Heart left ventricle (tissue), 16 donors: ENCODE measurements at regions not wholly inside any gene's neighbourhood (a gene's known extent, or its start where the extent isn't known, plus 50 kb on each side); places are given as distances from the start of the nearest gene placed in this dataset.
A peak's percentile ranks its signal among the peaks of the same experiment; 100 is the strongest.

Source experiments
- ATAC-seq, 4 donors: fragments of 200-7000 bp; cut with Tn5 transposase; one replicate each; pipeline ENCODE4 v1.9.1; 2020 to 2022; ENCODE audit warnings: moderate library complexity in 4 of 4, mild to moderate bottlenecking in 3 of 4, moderate number of reproducible peaks in 1 of 4
- DNase-seq, 5 donors: peaks; one replicate each; pipeline ENCODE4 v3.0.0-alpha.2; 2020
- H3K27ac ChIP-seq, 12 donors: fragments of 200-600 bp; sonication (generic) in 4 of 12; one replicate each; pipeline versions ENCODE4 v1.5.0 to v1.8.0; 2016 to 2022; ENCODE audit warnings: mild to moderate bottlenecking in 2 of 12
- H3K27me3 ChIP-seq, 9 donors: fragments of 200-600 bp; sonication (generic) in 2 of 9; one replicate each; pipeline versions ENCODE4 v1.5.1 to v1.8.0; 2016 to 2022; ENCODE audit warnings: mild to moderate bottlenecking in 3 of 9
- H3K36me3 ChIP-seq, 9 donors: fragments of 200-600 bp; sonication (generic) in 2 of 9; one replicate each; pipeline versions ENCODE4 v1.5.0 to v1.8.0; 2018 to 2022; ENCODE audit warnings: mild to moderate bottlenecking in 2 of 9
- H3K4me1 ChIP-seq, 12 donors: fragments of 200-600 bp; sonication (generic) in 4 of 12; one replicate each; pipeline versions ENCODE4 v1.5.0 to v1.8.0; 2016 to 2022; ENCODE audit warnings: mild to moderate bottlenecking in 3 of 12
- H3K4me3 ChIP-seq, 12 donors: fragments of 200-600 bp; sonication (generic) in 4 of 12; one replicate each; pipeline versions ENCODE4 v1.5.0 to v1.8.0; 2017 to 2022; ENCODE audit warnings: mild to moderate bottlenecking in 9 of 12, moderate library complexity in 4 of 12
- H3K9me3 ChIP-seq, 12 donors: fragments of 200-600 bp; sonication (generic) in 4 of 12; one replicate each; pipeline versions ENCODE4 v1.5.0 to v1.8.0; 2016 to 2022; ENCODE audit warnings: mild to moderate bottlenecking in 1 of 12
- CTCF ChIP-seq, 12 donors: fragments of 200-600 bp; sonication (generic) in 4 of 12; IDR thresholded peaks; one replicate each; pipeline versions ENCODE4 v1.5.0 to v1.8.0; 2018 to 2022; ENCODE audit warnings: antibody characterized with exemption in 12 of 12, mild to moderate bottlenecking in 5 of 12
- POLR2A ChIP-seq, 2 donors: fragments of 450-650 bp; IDR thresholded peaks; one replicate each; pipeline ENCODE4 v1.6.1; 2017; ENCODE audit warnings: antibody characterized with exemption in 2 of 2, mild to moderate bottlenecking in 2 of 2, moderate library complexity in 2 of 2
- WGBS, 4 donors: extraction: QIAGEN DNeasy Blood & Tissue Kit in 2 of 4; methylation state at CpG; one replicate each; pipeline versions ENCODE4 v1.1.5 to v1.1.7; 2013 to 2018; 5-methylcytosine and 5-hydroxymethylcytosine counted together
- intact Hi-C, 10 donors: fragments of 100-400 bp; cut with DNase I; formaldehyde crosslinking; loops; one replicate each; pipeline versions ENCODE4 v1.11.1 to v1.14.2; 2022
- donor health status: ischemic (EF 13 %, LVEDD 7.1; RV severe dilation, severe dysfunction).
- donor health status: healthy with polysubstance abuse.
- donor health status: DM: no; HTN: yes; CAD: no.
- donor health status: DM: no; HTN: no; CAD: no.
- donor health status: ischemic (EF 25% LVEDD 6.9; RV normal size, moderate dysfunction).
- donor health status: ischemic (EF 25% LVEDD 5.7; RV mildly dilated, moderate dysfunction).
- donor health status: healthy.
- donor health status: DM: yes; HTN: yes; CAD: no.
- donor health status: ischemic (EF 35%, LVEDD 5.7; RV mildly dilated, moderate dysfunction).
- donor health status: nonischemic (EF 11% LVEDD 7.7; RV severe dilation, severe dysfunction).
- donor health status: DM: yes; HTN: yes; CAD: no.
- donor health status: PGD.
- donor health status: ischemic (EF 29% LVEDD 5.4; RV normal size, mild dysfunction).
- donor health status: nonischemic (EF 23%, LVEDD 6.1; RV moderate dilation, normal function).

- H3K27ac ChIP-seq = no peak overlapping the region
- peaks cover 0 to 3% (median 0%) of the 10 kb centered on the region in 12 donors for H3K4me1 ChIP-seq
- no peak for TF ChIP-seq POLR2A (IDR thresholded peaks at IDR 0.05)
- no peak for TF ChIP-seq CTCF (IDR thresholded peaks at IDR 0.05)
- WGBS, 4 donors = 75 to 84% (median 80%) methylated on average over 1 of the region's 1 CpG
- ATAC-seq (no peak), DNase-seq (no peak)
- H3K36me3 ChIP-seq = no peaks in the 10 kb centered on the region
- H3K27me3 ChIP-seq = no peaks in the 10 kb centered on the region
- H3K9me3 ChIP-seq = peaks cover 0 to 1% (median 0%) of the 10 kb centered on the region in 12 donors
- no peak overlapping the region for H3K4me3 ChIP-seq
- intact Hi-C loops = no loop called here
Measured at GRCh38 chr6:62362097-62362496, 76.1 kb upstream of the KHDRBS2 start.

- peaks cover 0 to 6% (median 0%) of the 10 kb centered on the region in 12 donors for H3K9me3 ChIP-seq
- intact Hi-C loops = no loop called here
- no peak overlapping the region for H3K4me3 ChIP-seq
- DNase-seq (no peak), ATAC-seq (no peak)
- H3K27ac ChIP-seq = peak overlapping the region in 1 of 12 donors; percentile 53
- H3K4me1 ChIP-seq = no peaks in the 10 kb centered on the region
- no peaks in the 10 kb centered on the region for H3K36me3 ChIP-seq
- TF ChIP-seq POLR2A (IDR thresholded peaks at IDR 0.05) = no peak
- no peak for TF ChIP-seq CTCF (IDR thresholded peaks at IDR 0.05)
- WGBS, 4 donors = 71 to 78% (median 75%) methylated on average over 6 of the region's 6 CpGs
- no peaks in the 10 kb centered on the region for H3K27me3 ChIP-seq
Measured at GRCh38 chr6:62357835-62358234, 71.8 kb upstream of the KHDRBS2 start.

GRCh38 chr6:62354261-62354660, 68.2 kb upstream of the KHDRBS2 start:
- intact Hi-C loops = no loop called here
- Histone ChIP-seq H3K36me3 (no peaks in the 10 kb centered on the region), H3K27me3 (no peaks in the 10 kb centered on the region), H3K4me1 (no peaks in the 10 kb centered on the region), H3K4me3 (no peak overlapping the region), H3K9me3 (peaks cover 0 to 6% (median 0%) of the 10 kb centered on the region in 12 donors), H3K27ac (no peak overlapping the region)
- 37 to 48% (median 43%) methylated on average over 1 of the region's 1 CpG for whole genome bisulfite sequencing, 4 donors
- TF ChIP-seq CTCF (IDR thresholded peaks at IDR 0.05) = no peak
- TF ChIP-seq POLR2A (IDR thresholded peaks at IDR 0.05) = no peak
- no peak for DNase-seq
- ATAC-seq = no peak

- H3K27ac ChIP-seq = no peak overlapping the region
- no peak for DNase-seq
- ATAC-seq = no peak
- TF ChIP-seq POLR2A (IDR thresholded peaks at IDR 0.05) (no peak), CTCF (IDR thresholded peaks at IDR 0.05) (no peak)
- no peaks in the 10 kb centered on the region for H3K36me3 ChIP-seq
- H3K4me1 ChIP-seq = no peaks in the 10 kb centered on the region
- no peaks in the 10 kb centered on the region for H3K27me3 ChIP-seq
- intact Hi-C loops = no loop called here
- no peak overlapping the region for H3K4me3 ChIP-seq
- H3K9me3 ChIP-seq = peaks cover 0 to 7% (median 0%) of the 10 kb centered on the region in 12 donors
- WGBS, 4 donors = 52 to 65% (median 61%) methylated on average over 4 to 5 of the region's 5 CpGs
Measured at GRCh38 chr6:62345962-62346689, 60.1 kb upstream of the KHDRBS2 start.
